ENCODE measurements at regions not wholly inside any gene's neighbourhood (a gene's known extent, or its start where the extent isn't known, plus 50 kb on each side); places are given as distances from the start of the nearest gene placed in this dataset.

DNA sequence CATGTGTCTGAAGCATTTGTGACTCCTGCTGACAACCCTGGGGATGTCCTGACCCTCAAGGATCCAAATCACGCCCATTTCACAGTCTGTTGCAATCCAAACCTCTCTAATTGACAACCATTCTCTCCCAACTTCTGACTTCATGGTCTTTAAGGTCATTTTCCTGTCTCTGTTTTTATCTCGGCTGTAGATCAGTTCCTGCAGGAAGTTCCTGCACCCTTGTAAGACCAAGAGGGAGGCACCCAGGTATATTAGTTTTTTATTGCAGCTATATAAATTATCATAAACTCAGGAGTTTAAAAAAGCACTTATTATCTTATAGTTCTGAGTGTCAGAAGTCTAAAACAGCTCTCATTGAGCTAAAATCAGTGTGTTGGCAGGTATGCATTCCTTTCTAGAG is 166.8 kb downstream of the BTBD3 start:
- no peak for TF ChIP-seq EZH2 (IDR thresholded peaks at IDR 0.05; ENCODE audit: low read length)
- TF ChIP-seq, protein P1, sequence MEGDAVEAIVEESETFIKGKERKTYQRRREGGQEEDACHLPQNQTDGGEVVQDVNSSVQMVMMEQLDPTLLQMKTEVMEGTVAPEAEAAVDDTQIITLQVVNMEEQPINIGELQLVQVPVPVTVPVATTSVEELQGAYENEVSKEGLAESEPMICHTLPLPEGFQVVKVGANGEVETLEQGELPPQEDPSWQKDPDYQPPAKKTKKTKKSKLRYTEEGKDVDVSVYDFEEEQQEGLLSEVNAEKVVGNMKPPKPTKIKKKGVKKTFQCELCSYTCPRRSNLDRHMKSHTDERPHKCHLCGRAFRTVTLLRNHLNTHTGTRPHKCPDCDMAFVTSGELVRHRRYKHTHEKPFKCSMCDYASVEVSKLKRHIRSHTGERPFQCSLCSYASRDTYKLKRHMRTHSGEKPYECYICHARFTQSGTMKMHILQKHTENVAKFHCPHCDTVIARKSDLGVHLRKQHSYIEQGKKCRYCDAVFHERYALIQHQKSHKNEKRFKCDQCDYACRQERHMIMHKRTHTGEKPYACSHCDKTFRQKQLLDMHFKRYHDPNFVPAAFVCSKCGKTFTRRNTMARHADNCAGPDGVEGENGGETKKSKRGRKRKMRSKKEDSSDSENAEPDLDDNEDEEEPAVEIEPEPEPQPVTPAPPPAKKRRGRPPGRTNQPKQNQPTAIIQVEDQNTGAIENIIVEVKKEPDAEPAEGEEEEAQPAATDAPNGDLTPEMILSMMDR (optimal IDR thresholded peaks at IDR 0.05 in 1 of 3, IDR thresholded peaks at IDR 0.05 in 1 of 3, conservative IDR thresholded peaks at IDR 0.05 in 1 of 3; ENCODE audit: extremely low read depth in 1 of 3, insufficient read depth in 2 of 3, low read length in 3 of 3), result no peak
- H3K9me1 ChIP-seq (ENCODE audit: control insufficient read depth, extremely low read depth, insufficient read depth, low read length), result no peaks in the 10 kb centered on the region
- no peaks in the 10 kb centered on the region for H3K27me3 ChIP-seq (ENCODE audit: control insufficient read depth, extremely low read depth, insufficient read depth, low read length)
- H3K79me2 ChIP-seq (ENCODE audit: control insufficient read depth, insufficient read depth, low read length), result no peaks in the 10 kb centered on the region
- no peak overlapping the region for H3K9ac ChIP-seq (ENCODE audit: control insufficient read depth, extremely low read depth, insufficient read depth, low read length)
- H2AFZ ChIP-seq (ENCODE audit: control insufficient read depth, low read length), result no peak overlapping the region
- dilution Hi-C loops (cut with MboI; ENCODE audit: extremely low pct_ligation_motif_present, low sequenced_read_pairs), result no loop called here
- no peaks in the 10 kb centered on the region for H3K36me3 ChIP-seq (ENCODE audit: control insufficient read depth in 2 of 2, extremely low read depth in 1 of 2, insufficient read depth in 2 of 2, low read length in 2 of 2)
- DNase-seq (ENCODE audit: low read depth, low spot score) (no peak), FAIRE-seq (no peak)
- no peaks in the 10 kb centered on the region for H3K9me3 ChIP-seq (ENCODE audit: control insufficient read depth, low read depth, low read length)
- no peaks in the 10 kb centered on the region for H3K4me1 ChIP-seq (ENCODE audit: control insufficient read depth, extremely low read depth, insufficient read depth, low read length)
- H4K20me1 ChIP-seq (ENCODE audit: control insufficient read depth, extremely low read depth, insufficient read depth, low read length), result no peaks in the 10 kb centered on the region
- no peak overlapping the region for H3K4me3 ChIP-seq (ENCODE audit: control insufficient read depth in 2 of 3, extremely low read depth in 1 of 3, insufficient read depth in 2 of 3, low read depth in 1 of 3, low read length in 3 of 3)
- no peak overlapping the region for H3K4me2 ChIP-seq (ENCODE audit: control insufficient read depth, extremely low read depth, insufficient read depth, low read depth, low read length)
- no peak overlapping the region for H3K27ac ChIP-seq (ENCODE audit: control insufficient read depth, insufficient read depth, low read length)

DNA sequence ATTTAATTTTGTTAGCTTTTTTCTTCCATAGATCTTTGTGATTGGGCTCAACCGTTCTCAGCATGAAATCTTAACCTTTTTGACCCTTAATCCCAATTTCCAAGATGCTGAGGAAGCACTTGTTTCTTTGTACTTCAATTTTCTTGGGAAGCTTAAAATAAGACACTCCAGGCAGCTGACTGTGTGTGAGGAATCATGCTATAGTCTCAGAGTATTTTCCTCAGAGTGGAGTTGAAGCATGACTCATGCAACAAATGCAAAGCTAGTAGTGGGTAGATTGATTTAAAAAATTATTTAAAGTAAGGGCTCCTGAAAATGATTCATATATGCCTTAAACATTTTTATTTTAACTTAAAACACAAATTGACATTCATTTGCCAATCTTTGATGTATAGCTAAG is 168.7 kb downstream of the BTBD3 start:
- no peak overlapping the region for H3K9ac ChIP-seq (ENCODE audit: control insufficient read depth, extremely low read depth, insufficient read depth, low read length)
- H4K20me1 ChIP-seq (ENCODE audit: control insufficient read depth, extremely low read depth, insufficient read depth, low read length), result no peaks in the 10 kb centered on the region
- H3K27ac ChIP-seq (ENCODE audit: control insufficient read depth, insufficient read depth, low read length), result no peak overlapping the region
- no peaks in the 10 kb centered on the region for H3K36me3 ChIP-seq (ENCODE audit: control insufficient read depth in 2 of 2, extremely low read depth in 1 of 2, insufficient read depth in 2 of 2, low read length in 2 of 2)
- no peak overlapping the region for H3K4me2 ChIP-seq (ENCODE audit: control insufficient read depth, extremely low read depth, insufficient read depth, low read depth, low read length)
- no peak for TF ChIP-seq EZH2 (IDR thresholded peaks at IDR 0.05; ENCODE audit: low read length)
- TF ChIP-seq, protein P1 (optimal IDR thresholded peaks at IDR 0.05 in 1 of 3, IDR thresholded peaks at IDR 0.05 in 1 of 3, conservative IDR thresholded peaks at IDR 0.05 in 1 of 3; ENCODE audit: extremely low read depth in 1 of 3, insufficient read depth in 2 of 3, low read length in 3 of 3), result no peak
- no peaks in the 10 kb centered on the region for H3K27me3 ChIP-seq (ENCODE audit: control insufficient read depth, extremely low read depth, insufficient read depth, low read length)
- no peak overlapping the region for H2AFZ ChIP-seq (ENCODE audit: control insufficient read depth, low read length)
- no peaks in the 10 kb centered on the region for H3K9me1 ChIP-seq (ENCODE audit: control insufficient read depth, extremely low read depth, insufficient read depth, low read length)
- DNase-seq (ENCODE audit: low read depth, low spot score) (no peak), FAIRE-seq (no peak)
- H3K4me3 ChIP-seq (ENCODE audit: control insufficient read depth in 2 of 3, extremely low read depth in 1 of 3, insufficient read depth in 2 of 3, low read depth in 1 of 3, low read length in 3 of 3), result no peak overlapping the region
- no peaks in the 10 kb centered on the region for H3K79me2 ChIP-seq (ENCODE audit: control insufficient read depth, insufficient read depth, low read length)
- dilution Hi-C loops (cut with MboI; ENCODE audit: extremely low pct_ligation_motif_present, low sequenced_read_pairs), result no loop called here
- H3K9me3 ChIP-seq (ENCODE audit: control insufficient read depth, low read depth, low read length), result no peaks in the 10 kb centered on the region
- H3K4me1 ChIP-seq (ENCODE audit: control insufficient read depth, extremely low read depth, insufficient read depth, low read length), result no peaks in the 10 kb centered on the region
